GM18867 (cell line): ENCODE measurements at regions not wholly inside any gene's neighbourhood (a gene's known extent, or its start where the extent isn't known, plus 50 kb on each side); places are given as distances from the start of the nearest gene placed in this dataset.
"Not testable (repeated sequence)": the region's sequence is repeated elsewhere in the genome, so short reads cannot be mapped to it uniquely, and the experiment has no call there.

Source experiments
- ATAC-seq: cut with Tn5 transposase; IDR thresholded peaks from one replicate; pipeline ENCODE4 v1.9.1; 2021; ENCODE audit warnings: mild to moderate bottlenecking, moderate library complexity; ENCODE audit not compliant: unreplicated experiment

- ATAC-seq, result no peak
These were observed 137.3 kb upstream of the FAM78B start for GRCh38 chr1:166304131-166304530.

DNA sequence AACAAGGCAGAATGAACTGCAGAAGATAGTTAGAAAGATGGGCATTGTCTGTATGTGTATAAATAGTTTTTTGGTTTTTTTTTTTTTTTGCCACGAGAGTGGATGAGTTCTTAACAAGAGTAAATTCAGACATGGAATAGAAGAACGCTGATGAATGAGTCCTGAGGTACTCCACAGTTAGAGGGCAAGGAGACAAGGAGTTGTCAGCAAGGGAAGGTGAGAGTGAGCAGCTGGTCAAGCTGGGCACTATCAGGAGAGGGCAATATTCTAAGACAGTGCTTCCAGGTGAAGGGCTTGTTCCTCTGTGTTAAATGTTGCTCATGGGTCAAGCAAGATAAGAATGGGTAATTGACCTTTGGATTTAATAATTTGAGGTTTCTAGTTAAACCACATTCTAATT is 138.6 kb upstream of the FAM78B start:
- no peak for ATAC-seq

DNA sequence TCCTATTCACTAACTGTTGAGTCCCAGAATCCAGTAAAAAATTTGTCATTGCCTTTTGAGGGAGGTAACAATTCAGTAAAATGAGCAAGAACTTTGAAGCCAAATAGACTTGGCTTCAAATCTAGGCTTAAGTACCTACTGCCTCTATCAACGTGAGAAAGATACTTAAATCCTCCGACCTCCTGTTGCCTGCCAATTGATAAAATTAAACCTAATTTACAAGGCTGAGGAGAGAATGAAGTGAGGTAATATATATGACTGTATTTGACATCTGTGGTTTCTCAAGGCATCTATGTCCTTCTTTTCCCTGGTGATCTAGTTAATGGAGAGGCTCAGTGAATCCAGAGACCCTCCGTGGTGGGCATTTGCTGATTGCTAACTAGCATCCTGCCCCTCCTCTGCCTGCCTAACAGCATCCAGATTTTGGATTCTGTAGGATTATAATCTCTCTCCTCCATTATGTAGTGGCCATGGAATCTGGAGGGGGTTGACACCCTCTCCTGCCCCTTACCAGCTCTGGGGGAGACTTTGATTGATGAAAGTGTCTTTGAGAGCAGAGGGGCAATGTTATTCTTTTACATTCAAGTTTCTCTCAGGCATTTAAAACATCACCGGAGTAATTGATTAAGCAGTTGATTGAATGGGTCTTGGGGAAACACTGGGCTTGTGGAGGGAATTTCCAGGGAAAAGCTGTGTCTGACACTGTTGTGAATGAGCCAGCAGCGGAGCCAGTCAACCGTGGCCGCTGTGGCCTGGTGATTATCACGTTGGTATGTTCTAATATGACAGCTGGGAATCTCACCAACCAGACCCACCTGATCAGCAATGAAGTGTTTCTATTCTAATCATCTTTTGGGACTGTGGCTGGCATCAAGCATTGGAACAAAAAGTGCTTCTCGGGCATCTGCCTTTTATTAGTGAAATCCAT is 140.7 kb upstream of the FAM78B start:
- no peak for ATAC-seq

DNA sequence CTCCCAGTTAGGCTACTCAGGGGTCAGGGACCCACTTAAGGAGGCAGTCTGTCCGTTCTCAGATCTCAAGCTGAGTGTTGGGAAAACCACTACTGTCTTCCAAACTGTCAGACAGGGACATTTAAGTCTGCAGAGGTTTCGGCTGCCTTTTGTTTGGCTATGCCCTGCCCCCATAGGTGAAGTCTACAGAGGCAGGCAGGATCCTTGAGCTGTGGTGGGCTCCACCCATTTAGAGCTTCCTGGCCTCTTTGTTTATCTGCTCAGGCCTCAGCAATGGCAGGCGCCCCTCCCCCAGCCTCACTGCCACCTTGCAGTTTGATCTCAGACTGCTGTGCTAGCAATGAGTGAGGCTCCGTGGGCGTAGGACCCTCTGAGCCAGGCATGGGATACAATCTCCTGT is 149.5 kb upstream of the FAM78B start:
- ATAC-seq, result not testable (repeated sequence)

DNA sequence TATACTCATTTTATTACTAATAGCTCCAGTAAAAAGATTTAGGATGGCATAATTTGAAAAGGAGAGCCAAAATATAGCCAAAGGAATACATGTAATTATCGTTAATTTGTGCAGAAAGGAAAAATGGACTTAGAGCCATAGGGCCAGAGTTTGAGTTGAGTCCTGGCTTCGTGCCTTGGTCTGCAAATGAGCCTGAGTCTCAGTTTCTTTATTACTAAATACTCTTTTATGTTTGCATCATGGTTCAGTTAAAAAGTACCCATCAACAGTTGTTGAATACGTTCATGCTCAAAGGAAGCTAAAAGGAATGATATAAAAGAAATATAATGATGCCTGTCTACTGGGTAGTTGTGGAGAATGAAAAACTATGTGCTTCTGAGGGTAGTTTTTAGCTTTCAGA is 155.7 kb upstream of the FAM78B start:
- ATAC-seq, result no peak

- no peak for ATAC-seq
These were observed 161.1 kb upstream of the FAM78B start for GRCh38 chr1:166327886-166328285.

DNA sequence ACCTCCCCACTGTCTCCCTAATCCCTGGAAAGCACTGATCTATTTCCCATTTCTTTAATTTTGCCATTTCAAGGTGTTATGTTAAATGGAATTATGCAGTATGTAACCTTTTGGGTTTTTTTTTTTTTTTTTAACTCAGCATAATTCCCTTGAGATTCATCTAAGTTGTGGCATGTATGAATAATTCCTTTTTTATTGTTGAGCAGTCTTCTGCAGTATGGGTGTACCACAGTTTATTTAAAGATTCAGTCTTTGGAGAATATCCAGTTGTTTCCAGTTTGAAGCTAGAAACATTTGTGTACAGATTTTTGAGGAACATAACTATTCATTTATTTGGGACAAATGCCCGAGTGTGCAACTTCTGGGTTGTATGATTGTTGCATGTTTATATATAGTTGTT is 162.2 kb upstream of the FAM78B start:
- ATAC-seq, result no peak

DNA sequence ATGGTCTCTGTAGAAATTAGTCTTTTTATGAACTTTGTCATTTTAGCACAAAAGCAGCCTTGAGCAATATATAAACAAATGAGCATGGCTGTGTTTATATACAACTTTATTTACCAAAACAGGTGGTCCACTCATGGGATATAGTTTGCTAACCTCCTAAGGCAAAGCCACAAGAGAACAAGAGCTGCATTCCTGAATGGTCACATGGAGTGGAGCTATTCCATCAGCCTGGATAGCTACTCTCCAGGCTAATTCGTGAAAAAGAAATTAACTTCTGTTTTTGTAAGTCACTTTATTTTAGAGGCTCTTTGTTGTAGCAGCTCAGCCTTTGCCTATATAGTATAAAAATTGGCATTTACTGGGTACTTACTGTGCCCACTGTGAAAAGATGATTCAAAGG is 163.3 kb upstream of the FAM78B start:
- ATAC-seq, result no peak

GRCh38 chr1:166338105-166338504 is 171.3 kb upstream of the FAM78B start:
- no peak for ATAC-seq

GRCh38 chr1:166340709-166341108 is 173.9 kb upstream of the FAM78B start:
- no peak for ATAC-seq

DNA sequence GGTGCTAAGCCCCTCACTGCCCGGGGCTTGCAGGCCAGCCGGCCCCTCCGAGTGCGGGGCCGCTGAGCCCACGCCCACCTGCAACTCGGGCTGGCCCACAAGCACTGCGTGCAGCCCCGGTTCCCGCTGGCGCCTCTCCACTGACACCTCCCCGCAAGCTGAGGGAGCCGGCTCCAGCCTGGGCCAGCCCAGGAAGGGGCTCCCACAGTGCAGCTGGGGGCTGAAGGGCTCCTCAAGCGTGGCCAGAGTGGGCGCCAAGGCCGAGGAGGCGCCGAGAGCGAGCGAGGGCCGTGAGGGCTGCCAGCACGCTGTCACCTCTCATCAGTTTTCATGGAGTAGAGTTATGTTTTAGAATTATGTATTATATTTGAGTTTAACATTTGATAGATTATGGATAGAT is 176.5 kb upstream of the FAM78B start:
- no peak for ATAC-seq

DNA sequence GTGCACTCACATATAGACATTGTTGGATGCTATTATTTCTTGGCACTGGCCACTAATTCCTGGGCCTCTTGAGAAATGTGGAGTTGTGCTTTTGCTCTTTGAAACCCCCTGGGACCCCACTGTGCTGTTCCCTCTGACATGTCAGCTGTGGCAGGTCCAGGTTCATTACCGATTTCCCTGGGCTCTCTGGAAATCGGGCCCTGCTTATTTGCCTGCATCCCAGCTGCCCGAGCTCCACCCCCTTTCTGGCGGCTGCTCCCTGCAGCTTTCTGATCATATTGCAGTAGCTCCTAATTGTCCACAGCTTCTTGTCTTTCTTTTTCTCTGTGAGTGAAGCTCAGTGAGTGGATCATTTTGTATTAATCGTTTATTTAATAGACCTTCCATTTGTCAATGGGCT is 183.7 kb upstream of the FAM78B start:
- no peak for ATAC-seq

DNA sequence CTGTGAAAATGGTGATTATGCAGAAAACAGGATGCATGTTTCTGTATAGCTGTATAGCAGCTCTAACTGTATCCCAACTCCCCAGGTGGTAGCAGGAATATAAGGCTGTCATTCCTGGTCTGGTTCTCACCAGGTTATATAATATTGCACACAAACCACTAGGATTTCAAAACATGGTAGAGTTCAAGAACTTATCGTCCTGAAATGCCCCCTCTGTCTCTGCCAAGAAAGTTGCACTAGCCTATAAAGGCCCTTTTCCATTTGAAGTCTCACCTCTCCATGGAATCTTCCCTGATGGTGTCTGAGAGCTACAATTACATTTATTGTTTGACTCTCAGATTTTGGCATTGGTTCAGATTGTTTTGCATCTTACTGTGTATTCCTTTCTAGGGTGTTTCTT is 184.9 kb upstream of the FAM78B start:
- no peak for ATAC-seq

GRCh38 chr1:166353213-166353612 is 186.4 kb upstream of the FAM78B start:
- ATAC-seq, result no peak

- ATAC-seq, result no peak
These were observed 187.6 kb upstream of the FAM78B start for GRCh38 chr1:166354406-166354805.

DNA sequence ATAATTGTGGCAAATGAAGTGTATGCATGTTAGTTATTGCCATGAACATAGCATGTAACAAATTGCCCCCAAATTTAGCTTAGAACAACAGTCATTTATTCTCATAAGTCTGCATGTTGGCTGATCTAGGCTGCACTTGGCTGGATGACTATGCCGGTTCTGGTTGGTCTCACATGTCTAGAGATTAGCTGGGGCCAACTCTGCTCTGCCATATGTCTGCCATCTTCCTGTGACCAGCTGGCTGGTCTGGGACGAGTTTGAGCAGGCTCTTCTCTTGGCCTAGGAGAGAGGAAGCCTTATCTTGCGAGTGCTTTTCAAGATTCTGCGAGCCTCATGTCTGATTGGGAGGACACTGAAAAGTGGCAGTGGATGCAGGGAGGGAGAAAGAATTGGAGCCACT is 198.3 kb upstream of the FAM78B start:
- no peak for ATAC-seq

- ATAC-seq, result no peak
These were observed 201.2 kb upstream of the FAM78B start for GRCh38 chr1:166368030-166368429.

DNA sequence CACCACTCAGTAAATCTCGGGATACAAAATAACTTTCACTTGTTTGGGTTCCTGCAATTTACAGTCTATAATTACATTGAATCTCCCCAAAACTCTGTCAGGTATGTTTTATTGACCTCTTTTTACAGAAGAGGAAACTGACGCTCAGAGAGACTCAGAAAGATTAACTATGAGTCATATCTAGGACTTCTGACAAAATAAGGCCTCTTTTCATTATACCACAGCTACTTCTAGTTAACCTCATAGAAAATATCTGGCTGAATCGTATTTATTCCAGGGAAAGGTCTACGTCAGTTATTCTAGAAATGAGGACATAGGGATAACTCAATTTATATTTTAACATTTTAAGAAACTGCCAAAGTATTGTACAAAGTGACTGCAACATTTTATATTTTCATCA is 211.1 kb upstream of the FAM78B start:
- no peak for ATAC-seq

- no peak for ATAC-seq
These were observed 212.0 kb upstream of the FAM78B start for GRCh38 chr1:166378805-166379204.

DNA sequence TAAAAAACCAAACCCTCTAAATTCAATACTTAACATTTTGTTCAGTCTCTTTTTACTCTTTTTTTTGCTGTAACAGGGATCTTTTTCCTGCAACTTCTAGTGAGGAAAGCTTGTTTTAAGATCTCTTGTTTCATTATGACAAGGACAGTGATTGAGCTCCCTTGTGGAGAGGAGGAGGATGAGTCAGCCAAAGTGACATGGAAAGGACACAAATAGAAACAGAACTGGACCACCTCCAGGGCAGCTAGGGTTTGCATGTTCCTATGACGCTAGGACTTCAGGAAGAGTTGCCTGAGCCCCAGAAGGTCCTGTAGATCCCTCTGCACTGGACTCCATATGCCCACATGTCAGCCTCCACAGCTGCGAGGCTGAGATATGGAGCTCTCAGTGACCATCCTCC is 212.6 kb upstream of the FAM78B start:
- no peak for ATAC-seq

GRCh38 chr1:166383137-166383536 is 216.3 kb upstream of the FAM78B start:
- ATAC-seq, result no peak

DNA sequence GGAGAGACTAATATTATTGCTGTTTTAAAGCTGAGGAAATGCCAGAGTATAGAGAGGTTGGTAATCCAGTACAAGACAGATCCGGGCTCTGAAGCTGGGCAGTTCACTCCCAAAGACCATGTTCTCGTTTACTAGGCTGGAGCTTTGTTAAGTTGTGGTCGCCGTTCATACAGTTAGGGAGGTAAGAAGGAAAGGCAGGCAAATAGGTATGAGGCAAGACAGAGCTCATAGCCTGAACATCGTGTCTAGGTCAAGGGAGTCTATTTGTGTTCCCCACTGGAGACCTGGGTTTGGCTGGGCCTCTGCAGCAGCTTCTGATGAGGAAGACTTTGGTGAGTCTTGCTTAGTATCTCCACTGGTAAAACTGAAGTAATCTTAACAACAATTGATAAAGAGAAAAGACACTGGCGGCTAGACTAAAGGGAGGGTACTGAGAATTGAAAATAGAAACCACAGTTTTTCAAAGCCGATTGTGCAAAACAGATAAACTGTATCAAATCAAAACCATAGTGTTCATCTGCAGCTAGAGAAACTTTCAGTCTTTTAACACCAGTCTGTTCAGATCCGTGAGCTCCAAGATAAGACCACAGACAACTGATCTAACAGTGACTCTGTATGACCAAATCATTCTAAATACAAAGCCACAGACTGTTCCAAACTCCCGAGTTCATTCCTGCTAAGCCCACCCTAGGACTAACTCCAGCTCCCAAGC is 217.0 kb upstream of the FAM78B start:
- no peak for ATAC-seq
